HG03280 (cell line): ENCODE measurements at regions not wholly inside any gene's neighbourhood (a gene's known extent, or its start where the extent isn't known, plus 50 kb on each side); places are given as distances from the start of the nearest gene placed in this dataset.

Experiments used
- ATAC-seq: cut with Tn5 transposase; IDR thresholded peaks from one replicate; pipeline ENCODE4 v1.9.1; 2021; ENCODE audit warnings: mild to moderate bottlenecking, moderate library complexity; ENCODE audit not compliant: unreplicated experiment

GRCh38 chr2:12075603-12076002 lies 329.2 kb downstream of the LPIN1 start:
- no peak for ATAC-seq

- no peak for ATAC-seq
These were observed 330.4 kb downstream of the LPIN1 start for GRCh38 chr2:12076810-12077209.

- no peak for ATAC-seq
These were observed 333.9 kb downstream of the LPIN1 start for GRCh38 chr2:12080360-12080759.

GRCh38 chr2:12081481-12082210 lies 335.2 kb downstream of the LPIN1 start:
- no peak for ATAC-seq

GRCh38 chr2:12083081-12083581 lies 336.7 kb downstream of the LPIN1 start:
- no peak for ATAC-seq

GRCh38 chr2:12083713-12084419 lies 337.4 kb downstream of the LPIN1 start:
- no peak for ATAC-seq

- ATAC-seq: no peak
These were observed 340.7 kb downstream of the LPIN1 start for GRCh38 chr2:12087175-12087574.

- no peak for ATAC-seq
These were observed 341.4 kb downstream of the LPIN1 start for GRCh38 chr2:12087671-12088380.

GRCh38 chr2:12089001-12089400 lies 342.6 kb downstream of the LPIN1 start:
- ATAC-seq: no peak

- no peak for ATAC-seq
These were observed 343.1 kb downstream of the LPIN1 start for GRCh38 chr2:12089496-12089895.

GRCh38 chr2:12090072-12090471 lies 343.6 kb downstream of the LPIN1 start:
- ATAC-seq: no peak

GRCh38 chr2:12090590-12090989 lies 344.2 kb downstream of the LPIN1 start:
- ATAC-seq: no peak

GRCh38 chr2:12091201-12091806 lies 344.9 kb downstream of the LPIN1 start:
- ATAC-seq: no peak

- no peak for ATAC-seq
These were observed 347.7 kb downstream of the LPIN1 start for GRCh38 chr2:12094134-12094533.

- ATAC-seq: no peak
These were observed 349.8 kb downstream of the LPIN1 start for GRCh38 chr2:12096051-12096787.

GRCh38 chr2:12096788-12097449 lies 350.5 kb downstream of the LPIN1 start:
- no peak for ATAC-seq

- ATAC-seq: no peak
These were observed 351.4 kb downstream of the LPIN1 start for GRCh38 chr2:12097859-12098258.

- ATAC-seq: no peak
These were observed 352.9 kb downstream of the LPIN1 start for GRCh38 chr2:12099374-12099773.

- no peak for ATAC-seq
These were observed 356.2 kb downstream of the LPIN1 start for GRCh38 chr2:12102679-12103078.

GRCh38 chr2:12105180-12105579 lies 358.7 kb downstream of the LPIN1 start:
- ATAC-seq: no peak
